Smooth muscle cell of the brain vasculature (primary cell): ENCODE measurements at regions not wholly inside any gene's neighbourhood (a gene's known extent, or its start where the extent isn't known, plus 50 kb on each side); places are given as distances from the start of the nearest gene placed in this dataset.
"Not testable (repeated sequence)": the region's sequence is repeated elsewhere in the genome, so short reads cannot be mapped to it uniquely, and the experiment has no call there.

Experiments
- DNase-seq: peaks from one replicate; pipeline ENCODE4 v3.0.0-alpha.2; 2012; ENCODE audit warnings: low read depth, low spot score

- DNase-seq: no peak
Measured at GRCh38 chr14:97995531-97995930, 1198.3 kb downstream of the VRK1 start.

DNA sequence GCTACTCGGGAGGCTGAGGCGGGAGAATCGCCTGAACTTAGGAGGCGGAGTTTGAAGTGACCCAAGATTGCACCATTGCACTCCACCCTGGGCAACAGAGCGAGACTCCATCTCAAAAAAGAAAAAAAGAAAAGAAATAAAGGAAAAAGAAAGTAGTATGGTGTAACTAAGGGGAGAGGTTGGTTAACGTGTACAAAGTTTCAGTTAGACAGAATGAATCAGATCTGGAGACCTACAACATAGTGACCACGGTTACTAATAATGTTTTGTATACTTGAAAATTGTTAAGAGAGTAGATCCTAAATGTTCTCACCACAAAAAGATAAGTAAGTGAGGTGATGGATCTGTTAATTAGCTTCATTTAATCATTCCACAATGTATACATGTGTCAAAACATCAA, 1208.8 kb downstream of the VRK1 start:
- no peak for DNase-seq

- DNase-seq: no peak
Measured at GRCh38 chr14:98008381-98009113, 1211.4 kb downstream of the VRK1 start.

DNA sequence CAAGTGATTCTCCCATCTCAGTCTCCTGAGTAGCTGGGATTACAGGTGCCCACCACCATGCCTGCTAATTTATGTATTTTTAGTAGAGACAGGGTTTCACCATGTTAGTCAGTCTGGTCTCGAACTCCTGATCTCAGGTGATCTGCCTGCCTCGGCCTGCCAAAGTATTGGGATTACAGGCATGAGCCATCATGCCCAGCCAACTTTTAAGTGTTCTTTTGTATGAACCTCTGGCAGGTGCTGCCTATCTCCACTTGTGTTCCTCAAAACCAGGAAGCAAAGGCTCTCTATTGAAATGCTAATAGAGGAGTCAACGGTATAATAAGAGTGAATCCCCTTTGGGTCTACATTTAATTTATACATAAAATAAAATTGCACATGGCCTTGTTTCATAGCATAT, 1212.0 kb downstream of the VRK1 start:
- DNase-seq: not testable (repeated sequence)

DNA sequence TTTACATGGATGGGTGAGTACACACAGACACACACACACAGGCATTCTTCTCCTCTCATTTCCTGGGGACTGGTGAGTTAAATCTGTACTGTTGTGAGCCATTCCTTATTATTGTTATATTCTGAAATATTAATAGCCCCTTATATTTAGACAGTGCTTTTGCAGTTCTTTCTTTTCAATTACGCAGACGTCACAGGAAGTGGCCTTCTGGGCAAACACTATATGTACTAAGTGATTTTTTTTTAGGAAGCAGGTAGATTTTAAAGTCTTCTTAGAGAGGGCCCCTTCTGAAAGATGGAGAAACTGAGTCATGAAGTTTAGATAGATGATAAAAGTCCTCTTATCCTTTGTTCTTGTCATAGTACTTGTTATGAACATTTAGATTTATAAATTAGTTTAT, 1213.6 kb downstream of the VRK1 start:
- DNase-seq: no peak

GRCh38 chr14:98014851-98015615, 1217.9 kb downstream of the VRK1 start:
- DNase-seq: no peak

GRCh38 chr14:98015921-98016320, 1218.7 kb downstream of the VRK1 start:
- DNase-seq: no peak

GRCh38 chr14:98018628-98019027, 1221.4 kb downstream of the VRK1 start:
- DNase-seq: no peak

DNA sequence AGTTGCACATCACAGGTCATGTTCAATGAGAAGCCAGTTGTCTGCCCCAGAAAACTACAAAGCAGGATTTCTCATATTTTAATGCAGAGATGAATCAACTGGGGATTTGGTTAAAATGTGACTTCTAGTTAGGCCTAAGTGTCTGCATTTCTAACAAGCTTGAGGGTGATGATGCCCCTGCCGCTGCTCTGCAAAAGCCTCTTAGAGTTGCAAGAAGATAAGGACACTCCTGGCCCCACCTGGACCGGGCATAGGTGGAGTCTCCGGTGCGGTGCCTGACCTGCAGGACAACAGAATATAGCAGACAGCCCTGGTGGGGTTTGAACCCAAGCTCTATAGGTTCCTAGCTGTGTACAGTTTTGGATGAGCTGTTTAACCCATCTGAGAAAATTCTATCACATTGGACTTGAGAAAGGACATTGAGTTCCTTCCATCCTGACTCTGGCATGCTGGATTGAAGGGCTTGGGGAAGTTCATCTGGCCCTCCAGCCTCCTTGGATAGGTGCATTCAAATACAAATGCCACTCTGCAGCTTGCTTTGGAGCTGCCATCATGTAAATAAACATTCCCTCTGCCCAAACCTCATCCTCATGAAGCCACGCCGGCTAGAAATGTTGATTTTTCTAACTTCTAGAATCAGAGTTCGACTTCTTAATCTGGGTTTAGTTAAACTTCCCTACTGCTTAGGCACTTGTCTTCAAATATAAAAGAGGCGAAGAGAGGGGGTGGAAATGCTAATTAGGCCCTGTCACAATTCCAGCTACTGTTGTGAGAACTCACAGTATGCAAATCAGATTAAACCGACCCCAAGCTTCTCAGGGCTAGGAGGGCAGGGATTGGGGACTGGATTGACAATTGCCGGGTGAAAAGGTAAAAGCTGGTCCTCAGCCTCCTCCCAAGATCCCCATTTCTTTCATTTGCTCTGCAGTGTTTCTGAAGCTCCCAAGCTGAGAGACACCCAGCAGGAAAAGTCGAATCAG, 1225.6 kb downstream of the VRK1 start:
- DNase-seq: no peak

- no peak for DNase-seq
Measured at GRCh38 chr14:98028162-98028561, 1231.0 kb downstream of the VRK1 start.

DNA sequence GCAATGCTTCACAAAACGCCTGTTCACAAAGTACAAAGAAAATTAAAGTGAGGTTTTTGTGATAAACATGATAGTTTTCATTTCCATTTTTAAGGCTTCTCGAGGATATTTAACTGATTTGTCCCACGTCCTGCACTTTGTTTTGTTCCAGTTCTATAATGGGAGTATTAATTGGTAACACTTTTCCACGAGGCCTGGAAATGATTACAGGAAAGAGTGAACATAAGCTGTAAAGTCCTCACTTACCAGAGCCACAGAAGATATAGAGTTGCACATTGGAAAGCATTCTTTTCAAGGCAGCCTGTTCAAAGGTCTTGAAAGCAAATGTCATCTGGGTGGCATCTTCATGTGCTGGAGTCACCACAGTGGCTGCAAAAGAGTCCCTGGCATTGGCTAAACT, 1236.6 kb downstream of the BCL11B start:
- DNase-seq: no peak

- no peak for DNase-seq
Measured at GRCh38 chr14:98037831-98038230, 1234.2 kb downstream of the BCL11B start.

- DNase-seq: no peak
Measured at GRCh38 chr14:98056946-98057345, 1215.1 kb downstream of the BCL11B start.

DNA sequence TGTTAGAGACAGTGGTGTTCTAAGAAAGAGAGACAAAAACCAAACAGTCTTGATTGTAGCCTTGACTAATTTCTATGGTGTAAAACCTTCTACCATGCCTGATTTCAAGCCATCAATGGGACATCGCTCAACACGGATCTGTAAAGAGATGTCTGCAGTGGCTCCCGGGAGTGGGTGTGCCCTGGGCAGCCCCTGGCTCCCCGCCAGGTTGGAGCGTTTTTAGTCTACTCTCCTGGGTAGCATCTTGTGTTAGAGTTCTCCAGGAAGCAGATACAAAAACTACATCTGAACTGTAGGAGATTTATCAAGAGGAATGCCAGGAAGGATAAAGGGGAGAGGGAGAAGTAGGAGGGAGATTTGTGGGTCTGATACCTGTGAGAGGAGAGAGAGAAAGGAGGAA, 1212.9 kb downstream of the BCL11B start:
- no peak for DNase-seq

DNA sequence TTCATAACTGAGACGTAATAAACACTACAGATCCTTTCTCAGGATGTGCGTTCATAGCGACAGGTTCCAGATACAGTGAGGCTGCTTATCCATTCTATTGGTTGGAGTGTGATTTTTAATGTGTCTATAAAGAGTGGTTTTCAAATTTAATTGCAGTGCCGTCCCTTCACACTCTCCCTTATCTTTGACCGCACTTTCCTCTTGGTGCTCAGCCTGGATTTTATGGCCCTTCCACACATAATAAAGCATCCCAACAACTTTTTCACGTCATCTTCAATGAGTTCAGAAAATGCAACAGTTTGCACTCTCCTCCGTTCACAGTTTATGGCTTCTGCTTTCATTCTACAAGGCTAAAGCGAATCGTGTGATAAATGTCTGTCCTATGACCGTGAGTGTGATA, 1209.9 kb downstream of the BCL11B start:
- no peak for DNase-seq

- DNase-seq: no peak
Measured at GRCh38 chr14:98069712-98070171, 1202.3 kb downstream of the BCL11B start.

- DNase-seq: no peak
Measured at GRCh38 chr14:98070536-98070935, 1201.5 kb downstream of the BCL11B start.

GRCh38 chr14:98074111-98074510, 1197.9 kb downstream of the BCL11B start:
- no peak for DNase-seq

- no peak for DNase-seq
Measured at GRCh38 chr14:98077176-98077575, 1194.8 kb downstream of the BCL11B start.

DNA sequence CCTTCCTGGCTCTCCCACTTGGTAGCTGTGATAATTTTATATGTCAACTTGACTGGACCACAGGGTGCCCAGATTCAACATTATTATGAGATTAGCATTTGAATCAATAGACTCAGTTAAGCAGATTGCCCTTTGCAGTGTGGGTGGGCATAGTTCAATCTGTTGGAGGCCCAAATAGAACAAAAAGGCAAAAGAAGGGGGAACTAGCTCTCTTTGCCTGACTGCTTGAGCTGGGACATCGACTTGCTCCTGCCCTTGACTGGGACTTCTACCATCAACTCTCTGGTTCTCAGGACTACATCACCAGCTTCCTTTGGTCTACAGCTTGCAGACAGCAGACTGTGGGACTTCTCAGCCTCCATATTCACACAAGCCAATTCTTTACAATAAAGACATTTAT, 1189.2 kb downstream of the BCL11B start:
- no peak for DNase-seq

GRCh38 chr14:98085751-98086150, 1186.2 kb downstream of the BCL11B start:
- no peak for DNase-seq

GRCh38 chr14:98093111-98093510, 1178.9 kb downstream of the BCL11B start:
- DNase-seq: no peak
